GM21381 (cell line): ENCODE measurements at regions not wholly inside any gene's neighbourhood (a gene's known extent, or its start where the extent isn't known, plus 50 kb on each side); places are given as distances from the start of the nearest gene placed in this dataset.
"Not testable (repeated sequence)": the region's sequence is repeated elsewhere in the genome, so short reads cannot be mapped to it uniquely, and the experiment has no call there.

Experiments
- ATAC-seq: cut with Tn5 transposase; IDR thresholded peaks from one replicate; pipeline ENCODE4 v1.9.1; 2021; ENCODE audit warnings: mild to moderate bottlenecking, moderate library complexity; ENCODE audit not compliant: unreplicated experiment

DNA sequence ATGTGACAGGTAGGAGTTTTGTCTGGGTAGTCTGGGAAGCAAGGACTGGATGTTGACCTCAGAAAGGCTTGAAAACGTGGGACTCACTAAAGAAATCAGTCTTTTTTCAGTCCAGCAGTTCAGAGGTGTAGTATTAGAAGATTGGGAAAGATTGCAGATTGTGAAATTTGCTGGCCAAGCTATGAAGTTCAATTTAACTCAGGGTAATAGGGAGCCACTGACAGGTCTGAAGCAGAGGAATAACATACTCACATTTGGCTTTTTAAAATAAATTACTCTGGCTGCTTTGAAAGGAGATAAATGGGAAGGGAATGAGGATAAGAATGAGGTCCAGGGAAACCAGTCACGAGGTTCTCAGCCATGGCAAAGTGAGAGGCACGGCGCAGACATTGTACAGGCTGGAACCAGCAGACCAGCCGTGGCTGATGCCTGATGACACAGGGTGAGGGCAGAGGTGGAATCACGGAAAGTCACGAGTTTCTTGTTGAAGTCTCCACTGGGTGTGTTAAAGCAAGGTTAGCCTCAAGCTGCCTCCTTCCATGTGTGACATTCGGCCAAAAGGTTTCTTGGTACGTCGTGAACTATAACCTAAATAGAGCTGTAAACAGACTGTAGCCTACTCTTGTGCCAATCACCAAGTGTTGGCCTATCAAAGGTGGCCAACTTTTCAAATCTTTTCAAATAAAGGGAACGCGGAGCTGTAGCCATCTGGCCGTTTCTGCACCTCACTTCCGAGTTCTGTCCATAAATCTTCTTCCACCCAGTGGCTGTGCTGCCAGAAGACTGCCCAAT lies 377.6 kb downstream of the IRS2 start:
- no peak for ATAC-seq

DNA sequence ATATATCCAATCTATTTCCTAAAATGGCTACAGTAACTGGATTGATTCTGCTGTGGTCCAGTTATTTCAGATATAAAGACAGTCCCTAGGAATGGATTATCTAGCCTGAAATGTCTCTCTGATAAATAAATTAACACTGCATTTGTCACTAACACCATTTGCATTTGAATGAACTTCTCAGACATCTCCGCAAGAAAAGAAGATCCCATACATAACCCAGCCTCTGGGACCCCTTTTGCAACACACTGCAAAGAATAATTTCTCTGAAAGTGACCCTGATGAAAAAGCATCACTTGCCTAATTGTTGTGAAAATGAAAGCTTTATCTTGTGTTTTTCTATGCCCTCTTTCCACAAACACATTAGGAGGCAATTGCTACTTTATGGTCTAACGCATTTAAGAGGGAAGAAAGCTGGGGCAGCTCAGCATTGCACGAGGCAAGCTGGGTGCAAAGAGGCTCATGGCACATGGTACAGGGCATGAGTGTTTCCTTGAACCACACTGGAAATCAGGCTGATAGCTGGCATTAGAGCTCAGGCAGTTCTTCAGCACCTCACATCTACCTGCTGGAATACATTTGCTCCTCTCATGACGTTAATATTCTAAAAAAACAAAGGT lies 379.9 kb downstream of the IRS2 start:
- ATAC-seq: no peak

DNA sequence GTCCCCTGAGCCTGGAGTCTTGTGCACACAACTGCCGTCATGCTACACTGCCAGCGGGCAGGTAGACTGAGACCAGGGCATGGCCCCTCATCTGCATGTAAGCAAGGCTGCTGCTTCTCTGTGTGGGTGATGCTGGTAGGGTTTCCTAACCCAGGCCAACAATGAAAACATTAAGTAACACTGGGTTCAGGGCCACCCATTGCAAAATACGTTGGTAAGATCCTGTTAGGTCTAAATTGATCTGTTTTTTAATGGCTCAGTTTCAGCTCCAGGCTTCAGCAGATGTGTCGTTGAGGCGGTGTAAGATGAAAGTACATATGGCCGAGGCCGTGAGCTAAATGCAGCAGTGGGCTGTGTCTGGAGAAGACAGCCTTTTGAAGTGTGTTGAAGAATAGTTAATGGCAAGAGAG lies 383.4 kb downstream of the IRS2 start:
- no peak for ATAC-seq

DNA sequence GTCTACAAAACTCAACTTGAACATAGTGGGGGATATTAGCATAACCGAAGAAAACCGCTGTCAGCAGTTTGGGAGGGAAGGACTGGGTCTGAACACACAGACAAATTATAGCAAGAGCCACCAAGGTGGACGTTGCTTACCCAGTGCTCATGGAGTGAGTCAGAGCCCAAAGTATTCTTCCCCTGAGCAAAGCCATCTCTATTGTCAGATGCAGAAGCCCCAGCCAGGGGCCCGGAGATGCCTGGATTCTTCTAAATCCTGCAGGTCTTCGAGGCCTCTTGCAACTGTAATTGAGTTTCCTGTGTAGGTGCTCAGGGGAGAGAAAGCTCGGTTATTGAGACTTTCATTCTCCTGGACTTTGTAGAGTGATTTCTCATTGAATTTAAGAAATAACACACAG lies 384.5 kb downstream of the IRS2 start:
- ATAC-seq: no peak

DNA sequence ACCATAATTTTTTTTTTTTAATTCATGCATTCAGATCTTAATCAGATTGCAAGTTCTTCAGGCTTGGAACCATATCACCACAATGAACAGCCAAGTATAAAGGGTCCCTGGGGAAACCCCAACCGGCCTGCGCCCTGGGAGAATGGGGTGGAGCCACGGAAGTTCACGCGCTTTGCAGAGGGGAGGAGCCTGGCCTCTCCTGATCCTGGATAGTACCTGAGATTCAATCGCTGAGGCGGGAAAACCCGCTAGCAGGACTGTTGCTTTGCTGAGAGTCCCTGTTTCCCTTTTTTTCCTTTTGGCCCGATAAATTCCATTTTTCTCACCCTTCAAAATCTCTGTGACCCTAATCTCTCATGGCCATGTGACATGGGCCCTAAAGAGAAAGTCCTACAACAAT lies 385.1 kb downstream of the IRS2 start:
- no peak for ATAC-seq

DNA sequence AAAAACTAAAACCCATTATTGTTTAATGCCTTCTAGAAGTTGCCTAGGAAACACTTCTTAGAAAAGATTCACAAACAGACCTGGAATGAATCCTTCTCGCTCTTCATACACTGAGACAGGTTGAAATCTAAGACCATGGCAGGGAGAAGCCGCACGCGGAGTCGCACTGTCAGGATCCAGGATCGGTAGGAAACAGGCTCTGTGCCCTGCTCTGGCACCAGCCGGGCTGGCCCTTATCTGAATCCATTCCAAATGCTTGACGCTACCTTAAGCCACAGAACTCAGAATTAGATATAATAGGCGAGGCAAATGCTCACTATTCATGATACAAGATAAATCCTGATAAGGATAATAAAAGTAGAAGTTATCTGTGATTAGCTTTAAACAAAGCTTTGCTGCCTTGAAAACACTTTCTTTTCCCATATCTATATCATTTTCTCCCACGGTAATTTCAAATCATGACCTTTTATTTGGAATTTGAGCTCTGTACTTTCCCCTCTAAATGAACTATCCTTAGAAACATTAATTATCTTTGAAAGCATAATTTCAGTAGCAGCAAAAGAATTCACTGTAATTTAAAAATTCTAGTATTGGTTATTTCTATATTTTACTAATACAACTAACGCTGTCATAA lies 385.6 kb downstream of the IRS2 start:
- ATAC-seq: no peak

DNA sequence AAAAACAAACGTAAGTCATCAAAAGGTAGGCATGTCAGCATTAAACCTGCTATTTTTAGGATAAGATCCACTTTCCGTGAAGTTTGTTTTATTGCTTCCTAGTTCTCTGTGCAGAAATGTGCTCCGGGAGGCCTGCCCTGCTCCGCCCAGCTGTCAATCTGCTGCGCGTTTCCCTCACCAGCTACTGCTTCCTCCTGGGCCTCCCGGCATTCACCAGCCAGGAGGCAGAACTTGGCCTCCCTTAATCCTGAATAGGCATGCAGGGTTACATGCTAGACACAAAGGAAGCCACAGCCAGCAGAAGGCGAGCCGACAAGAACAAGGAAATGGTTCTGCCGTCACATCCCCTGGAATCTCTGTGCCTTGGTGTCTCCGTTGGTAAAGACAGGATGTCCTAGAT lies 386.2 kb downstream of the IRS2 start:
- ATAC-seq: no peak

DNA sequence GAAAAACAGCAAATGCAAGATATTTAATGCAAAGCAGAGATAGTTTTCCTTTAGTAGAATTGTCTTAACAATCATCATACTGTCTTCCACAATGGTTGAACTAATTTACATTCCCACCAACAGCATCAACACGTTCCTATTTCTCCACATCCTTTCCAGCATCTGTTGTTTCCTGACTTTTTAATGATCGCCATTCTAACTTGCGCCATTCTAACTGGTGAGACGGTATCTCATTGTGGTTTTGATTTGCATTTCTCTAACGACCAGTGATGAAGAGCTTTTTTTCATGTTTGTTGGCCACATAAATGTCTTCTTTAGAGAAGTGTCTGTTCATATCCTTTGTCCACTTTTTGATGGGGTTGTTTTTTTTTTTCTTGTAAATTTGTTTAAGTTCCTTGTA lies 388.3 kb downstream of the IRS2 start:
- ATAC-seq: not testable (repeated sequence)

DNA sequence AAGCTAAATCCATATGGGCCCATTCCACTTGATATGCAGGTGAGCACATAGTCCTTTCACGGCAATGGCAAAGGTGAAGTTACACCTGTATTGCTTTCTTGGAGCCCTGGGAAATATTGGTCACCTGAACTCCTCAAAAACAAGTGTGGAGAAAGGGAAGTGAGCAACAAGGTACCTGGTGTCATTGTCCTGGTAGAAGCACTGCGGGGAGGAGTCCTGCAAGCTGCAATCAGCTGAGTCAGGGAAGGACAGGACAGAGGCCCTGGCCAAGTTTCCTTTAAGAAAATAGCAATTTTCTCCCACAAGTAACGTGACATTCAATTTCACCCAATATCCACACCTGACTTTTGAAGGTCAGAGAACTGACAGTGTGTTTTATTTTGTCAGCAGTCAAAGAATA lies 389.1 kb downstream of the IRS2 start:
- no peak for ATAC-seq

DNA sequence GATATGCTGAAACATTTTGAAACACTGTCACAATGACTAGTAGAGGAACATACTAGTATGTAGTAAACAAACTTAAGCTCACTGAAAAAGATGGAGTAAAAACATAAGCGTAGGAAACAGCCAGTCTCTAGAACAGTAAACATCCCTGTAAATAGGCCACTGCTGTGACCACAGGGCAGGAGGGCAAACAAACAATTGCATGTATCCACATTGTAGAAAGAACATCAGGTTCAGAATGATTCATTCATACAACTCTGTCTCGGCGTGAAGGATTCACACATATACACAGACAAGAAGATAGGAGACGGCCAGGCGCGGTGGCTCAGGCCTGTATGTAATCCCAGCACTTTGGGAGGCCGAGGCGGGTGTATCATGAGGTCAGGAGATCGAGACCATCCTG lies 390.1 kb downstream of the IRS2 start:
- ATAC-seq: no peak

DNA sequence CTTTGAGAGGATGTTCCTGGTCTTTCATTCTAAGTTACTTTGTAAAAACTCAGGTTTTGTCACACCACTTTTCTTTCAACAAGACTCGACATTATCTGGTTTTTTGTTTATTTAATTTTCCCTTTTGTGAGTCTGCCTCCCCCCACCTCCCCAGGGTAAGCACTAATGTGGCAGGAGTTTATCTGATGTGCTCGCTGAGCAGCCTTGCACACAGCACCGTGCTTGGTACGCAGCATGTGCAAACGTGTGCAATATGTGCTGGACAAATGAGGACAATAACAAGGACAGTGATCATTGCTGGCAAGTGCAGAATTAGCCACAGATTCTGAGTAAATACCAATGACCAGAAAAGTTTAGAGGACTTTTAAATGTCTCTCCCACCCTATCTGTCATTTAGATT lies 391.4 kb downstream of the IRS2 start:
- ATAC-seq: no peak

DNA sequence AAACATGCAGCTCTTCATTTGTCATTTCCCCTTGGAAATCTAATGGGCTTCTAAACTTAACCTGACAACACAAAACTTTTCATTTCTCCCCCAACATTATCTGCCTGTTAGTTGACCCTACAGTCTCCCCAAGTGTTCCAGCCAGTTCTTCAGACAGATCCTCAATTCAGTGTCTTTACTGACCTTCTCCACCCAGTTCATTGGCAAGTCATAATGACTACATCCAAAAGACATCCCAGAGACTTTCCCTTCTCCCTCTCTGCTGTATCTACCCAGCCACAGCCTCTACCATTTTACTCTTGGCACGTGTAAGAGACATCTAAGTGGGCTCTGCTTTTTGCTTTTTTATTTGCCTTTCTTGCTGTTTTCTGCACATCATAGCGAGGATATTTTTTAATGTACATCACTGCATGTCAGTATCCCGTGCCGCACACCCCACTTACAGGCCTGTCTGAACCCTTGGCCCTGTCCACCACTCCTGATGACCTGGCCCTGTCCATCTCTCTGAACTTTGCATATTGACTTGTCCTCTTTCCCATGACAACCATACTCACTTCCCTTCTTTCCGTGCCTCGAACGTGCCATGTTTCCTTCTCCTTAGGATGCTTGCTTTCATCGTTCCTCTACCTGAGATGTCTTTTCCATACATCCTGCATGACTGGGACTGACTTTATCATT lies 391.9 kb downstream of the IRS2 start:
- ATAC-seq: no peak

DNA sequence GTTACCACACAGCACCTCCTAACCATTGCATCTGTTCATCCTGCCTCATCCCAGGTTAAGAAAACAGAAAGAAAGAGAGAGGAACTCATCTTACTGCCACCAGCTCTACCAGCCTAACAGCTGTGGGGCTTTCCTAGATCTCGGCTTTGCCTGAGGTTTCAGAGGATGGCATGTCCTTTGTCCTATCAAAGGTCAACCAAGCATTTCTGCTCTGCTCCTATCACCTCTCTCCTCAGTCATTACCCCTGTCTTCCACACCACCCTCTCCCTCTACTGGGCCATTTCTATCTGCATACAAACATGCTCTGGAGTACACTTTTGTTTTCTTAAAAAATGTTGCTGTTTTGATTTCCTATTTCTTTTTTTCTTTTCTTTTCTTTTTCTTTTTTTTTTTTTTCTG lies 393.3 kb downstream of the IRS2 start:
- no peak for ATAC-seq

DNA sequence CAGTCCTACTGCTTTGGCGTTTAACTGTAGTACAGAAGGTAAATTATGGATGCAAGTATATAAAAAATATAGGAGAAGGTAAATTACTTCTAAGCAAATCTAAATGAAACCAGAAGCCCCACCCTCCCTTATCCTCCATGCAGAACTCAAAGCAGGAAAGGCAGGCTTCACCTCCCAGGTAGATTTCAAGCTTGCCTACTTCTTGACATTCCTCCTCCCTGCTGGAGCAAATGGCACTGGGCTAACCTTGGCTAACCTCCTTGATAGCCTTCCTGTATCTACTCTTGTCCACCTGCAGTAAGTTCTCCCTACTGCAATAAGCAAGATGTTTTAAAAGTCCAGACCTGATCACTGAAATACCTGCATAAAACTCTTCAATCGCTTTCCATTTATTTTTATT lies 396.0 kb downstream of the IRS2 start:
- ATAC-seq: no peak

DNA sequence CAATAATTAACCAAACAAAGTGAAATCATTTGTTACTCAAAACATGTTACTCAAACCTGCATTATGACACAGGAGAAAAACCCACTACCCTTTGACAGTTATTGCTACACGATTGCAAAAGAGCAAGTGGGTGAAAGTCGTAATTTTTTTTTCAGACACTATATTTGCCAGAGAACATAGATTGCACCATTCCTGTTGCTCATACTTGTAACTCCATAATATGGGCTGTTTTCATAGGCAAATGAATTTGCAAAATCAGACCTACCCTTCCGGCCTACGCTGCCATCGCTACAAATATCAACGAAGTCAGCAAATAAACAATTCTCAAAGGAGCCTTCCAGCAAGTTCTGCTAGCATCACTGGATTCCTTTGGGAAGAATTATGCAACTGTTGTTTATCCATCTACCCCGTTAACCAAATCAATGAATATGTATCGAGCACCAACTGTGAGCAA lies 396.5 kb downstream of the IRS2 start:
- ATAC-seq: no peak

DNA sequence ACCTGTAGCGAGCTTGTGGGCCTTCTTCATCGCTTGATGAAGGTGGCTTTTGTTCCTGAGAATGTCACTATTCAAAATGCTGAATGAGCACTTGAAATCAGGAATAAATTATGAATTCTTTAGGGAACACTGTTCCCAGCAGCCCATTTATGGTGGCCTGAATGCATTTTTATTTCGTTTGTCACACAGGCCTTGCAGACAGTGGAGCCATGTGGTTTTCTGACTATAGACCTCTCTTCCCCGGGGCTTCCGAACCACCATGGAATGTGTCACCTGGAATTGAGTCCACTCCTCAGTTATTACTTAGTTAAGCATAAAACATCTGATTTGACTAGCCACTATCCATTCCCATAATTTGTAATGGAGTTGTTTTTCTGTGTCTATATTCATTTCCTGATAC lies 396.9 kb downstream of the IRS2 start:
- ATAC-seq: no peak

DNA sequence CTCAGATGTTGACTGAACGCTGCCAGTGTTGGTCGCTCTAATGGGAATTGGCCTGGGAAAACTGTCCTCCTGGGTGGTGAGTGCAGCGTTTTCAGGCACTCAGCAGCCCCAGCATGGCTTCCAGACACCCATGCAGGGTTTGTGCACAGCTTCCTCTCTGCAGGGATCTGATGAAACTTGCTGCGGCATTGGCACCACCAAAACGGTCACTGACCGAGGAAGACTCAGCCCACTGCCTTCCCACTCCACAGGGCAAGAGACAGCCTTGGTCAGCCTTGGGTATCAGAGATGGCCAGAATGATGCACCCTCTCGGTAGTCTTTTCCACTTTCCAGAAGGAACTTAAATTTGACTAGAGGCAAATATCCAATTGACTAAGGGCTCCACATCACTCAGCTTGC lies 398.9 kb downstream of the IRS2 start:
- no peak for ATAC-seq

DNA sequence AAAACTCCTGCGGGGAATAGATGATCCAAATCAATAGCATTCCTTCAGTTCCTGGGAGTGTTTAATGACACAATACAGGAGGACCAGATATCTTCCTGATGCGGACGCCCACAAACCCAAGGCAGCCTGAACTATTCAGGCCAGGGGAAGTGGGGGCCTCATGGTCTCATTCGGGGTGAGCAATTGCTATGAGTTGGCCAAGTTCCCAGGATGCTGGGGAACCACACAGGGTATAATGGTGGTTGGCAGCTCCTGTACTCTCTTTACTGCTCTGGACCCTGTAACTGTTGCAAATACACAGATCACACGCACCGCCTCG lies 401.2 kb downstream of the IRS2 start:
- no peak for ATAC-seq

DNA sequence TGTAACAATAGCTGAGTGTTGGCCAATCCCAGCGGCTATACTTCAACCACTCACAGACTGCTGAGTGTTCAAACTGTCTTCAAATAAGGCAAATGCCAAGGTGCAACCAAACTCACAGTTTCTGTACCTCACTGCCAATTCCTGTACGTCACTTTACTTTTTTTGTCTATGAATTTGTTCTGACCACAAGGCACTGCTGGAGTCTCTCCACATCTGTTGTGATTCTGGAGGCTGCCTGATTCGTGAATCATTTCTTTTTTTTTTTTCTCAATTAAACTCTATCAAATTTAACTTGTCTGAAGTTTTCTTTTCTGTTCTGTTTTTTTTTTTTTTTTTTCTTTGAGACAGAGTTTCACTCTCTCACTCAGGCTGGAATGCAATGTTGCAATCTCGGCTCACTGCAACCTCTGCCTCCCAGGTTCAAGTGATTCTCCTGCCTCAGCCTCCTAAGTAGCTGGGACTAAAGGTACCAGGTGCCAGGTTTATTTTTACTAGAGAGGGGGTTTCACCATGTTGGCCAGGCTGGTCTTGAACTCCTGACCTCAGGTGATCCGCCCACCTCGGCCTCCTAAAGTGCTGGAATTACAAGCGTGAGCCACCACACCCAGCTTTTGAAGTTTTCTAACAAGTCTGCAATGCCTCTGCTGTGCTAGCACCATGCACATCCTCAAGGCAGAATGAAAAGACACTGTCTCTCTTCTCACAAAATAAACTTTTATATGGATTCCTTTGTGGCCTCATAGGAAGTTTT lies 401.7 kb downstream of the IRS2 start:
- no peak for ATAC-seq

DNA sequence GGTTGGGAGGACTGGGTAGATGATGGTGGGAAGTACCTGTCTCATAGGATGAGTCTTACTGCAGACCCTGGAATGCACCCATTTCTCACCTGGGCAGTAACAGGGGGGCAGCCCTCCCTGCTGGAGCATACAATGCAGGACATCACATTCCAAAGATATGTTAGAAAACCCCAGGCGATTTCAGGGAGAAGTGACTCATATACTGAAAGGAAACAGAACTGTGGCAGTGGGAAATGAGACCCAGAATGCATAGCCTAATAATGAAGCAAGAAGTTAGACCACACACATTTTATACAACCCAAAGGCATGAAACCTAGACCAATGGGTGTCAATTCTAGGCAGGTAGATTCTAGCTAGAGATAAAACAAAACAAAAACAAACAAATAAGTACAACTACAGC lies 402.7 kb downstream of the IRS2 start:
- ATAC-seq: no peak

DNA sequence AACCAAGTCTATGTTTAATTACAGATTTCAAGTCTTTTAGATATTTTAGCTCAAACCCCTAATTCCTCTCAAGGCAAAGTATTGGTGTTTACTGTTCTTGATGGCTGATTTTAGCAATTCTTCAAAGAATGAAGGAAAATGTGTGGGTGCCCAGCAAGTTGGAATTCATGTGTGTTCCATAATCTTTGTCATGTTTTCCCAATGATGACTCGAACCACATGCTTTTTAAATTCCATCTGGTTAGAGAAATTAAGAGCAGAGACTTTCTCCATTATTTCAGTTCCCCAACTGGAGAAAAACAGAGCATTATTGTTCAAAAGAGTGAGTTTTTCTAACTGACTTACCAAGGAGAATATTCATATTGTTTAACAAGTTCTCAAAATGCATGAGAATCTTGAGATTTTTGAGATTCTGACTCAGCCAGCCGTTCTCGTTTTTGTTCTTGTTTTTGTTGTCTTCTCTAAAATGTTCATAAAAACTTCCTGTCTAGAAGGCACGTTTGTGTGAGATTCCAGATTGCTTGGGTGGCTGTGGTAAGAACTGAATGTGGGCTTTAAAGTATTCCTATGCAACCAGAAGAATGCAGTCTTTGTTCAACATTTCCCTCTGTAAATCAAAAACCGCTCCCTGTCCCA lies 404.7 kb downstream of the IRS2 start:
- ATAC-seq: no peak
